GM12878 (cell line): ENCODE measurements at regions not wholly inside any gene's neighbourhood (a gene's known extent, or its start where the extent isn't known, plus 50 kb on each side); places are given as distances from the start of the nearest gene placed in this dataset.

Experiments
- ATAC-seq: fragments of 200-7000 bp; cut with Tn5 transposase; 3 replicates; pipeline ENCODE4 v1.9.1; 2020; ENCODE audit warnings: mild to moderate bottlenecking, moderate library complexity
- BruUV-seq: library from RNA; stranded (reverse); fragments of 400-500 nt; replicated peaks from 2 replicates; lab custom pipeline; 2021; lab: Mats Ljungman, UMichigan
- CTCF ChIA-PET: fragments of 300-600 bp; sonication (Branson Sonifier 250); formaldehyde crosslinking; extraction: SDS; loops from one replicate; lab custom pipeline; 2021; ENCODE audit warnings: inconsistent platforms; lab: Yijun Ruan, JAX
- POLR2A ChIA-PET: fragments of 350-600 bp; formaldehyde crosslinking; extraction: SDS; loops from one replicate; lab custom pipeline; 2021; ENCODE audit warnings: inconsistent platforms; lab: Charles Lee
- RAD21 ChIA-PET: fragments of 300-600 bp; sonication (Branson Sonifier 250); formaldehyde crosslinking; loops from one replicate; lab custom pipeline; 2023; ENCODE audit warnings: antibody characterized with exemption; ENCODE audit not compliant: unreplicated experiment; lab: Charles Lee
- SMC1A ChIA-PET: fragments of 300-600 bp; sonication (Branson Sonifier 250); formaldehyde crosslinking; loops from one replicate; lab custom pipeline; 2023; ENCODE audit not compliant: unreplicated experiment, uncharacterized antibody; lab: Charles Lee
- DNase-seq: peaks from one replicate; pipeline ENCODE4 v3.0.0-alpha.2; 2011; ENCODE audit warnings: low read depth, low spot score
- FAIRE-seq: peaks from 3 replicates; lab custom pipeline; 2011; peaks lifted over from hg19 to GRCh38; lab: Jason Lieb, UNC
- H2AFZ ChIP-seq: 2 replicates; pipeline ENCODE4 v1.6.0; 2011; ENCODE audit warnings: low read depth, low read length, control low read depth; ENCODE audit not compliant: control insufficient read depth
- H3K27ac ChIP-seq: 2 replicates; pipeline ENCODE4 v1.5.1; 2011; ENCODE audit warnings: control low read depth; ENCODE audit not compliant: control insufficient read depth, insufficient read depth
- H3K27me3 ChIP-seq, 2 experiments: replicated peaks in 1 of 2; 2 replicates each; pipeline versions ENCODE4 v1.6.0 to v1.6.1; 2011; ENCODE audit warnings: low read length in 1 of 2; ENCODE audit not compliant: control insufficient read depth in 2 of 2, insufficient read depth in 2 of 2
- H3K36me3 ChIP-seq, 2 experiments: 2 replicates each; pipeline ENCODE4 v1.5.1; 2011; ENCODE audit warnings: low read length in 1 of 2; ENCODE audit not compliant: control insufficient read depth in 2 of 2, insufficient read depth in 2 of 2
- H3K4me1 ChIP-seq: 2 replicates; pipeline ENCODE4 v1.6.1; 2011; ENCODE audit warnings: mild to moderate bottlenecking, low read length, moderate library complexity, mixed read lengths; ENCODE audit not compliant: control insufficient read depth, insufficient read depth
- H3K4me2 ChIP-seq: 2 replicates; pipeline ENCODE4 v1.6.0; 2011; ENCODE audit warnings: control low read depth; ENCODE audit not compliant: control insufficient read depth, insufficient read depth
- H3K4me3 ChIP-seq: fragments of 200-600 bp; sonication (generic); 2 replicates; pipeline ENCODE4 v1.5.1; 2016
- H3K79me2 ChIP-seq: 2 replicates; pipeline ENCODE4 v1.6.0; 2011; ENCODE audit warnings: low read length; ENCODE audit not compliant: control insufficient read depth, insufficient read depth
- H3K9ac ChIP-seq: 2 replicates; pipeline ENCODE4 v1.8.0; 2011; ENCODE audit warnings: low read length, control low read depth, mixed read lengths; ENCODE audit not compliant: control insufficient read depth, insufficient read depth
- H3K9me3 ChIP-seq: replicated peaks from 3 replicates; pipeline ENCODE4 v1.5.1; 2011; ENCODE audit warnings: mild to moderate bottlenecking, low read length; ENCODE audit not compliant: control insufficient read depth, insufficient read depth
- H4K20me1 ChIP-seq: 2 replicates; pipeline ENCODE4 v1.6.0; 2011; ENCODE audit not compliant: control insufficient read depth, insufficient read depth
- BACH1 ChIP-seq: fragments of 450-650 bp; IDR thresholded peaks from 2 replicates; pipeline ENCODE4 v1.6.1; 2017; ENCODE audit warnings: mild to moderate bottlenecking, borderline replicate concordance
- CBX3 ChIP-seq: fragments of 200-600 bp; sonication (generic); IDR thresholded peaks from 2 replicates; pipeline ENCODE4 v1.6.1; 2016; ENCODE audit warnings: low read depth, borderline replicate concordance
- CBX5 ChIP-seq: sonication (generic); IDR thresholded peaks from 2 replicates; pipeline ENCODE4 v1.6.1; 2016; ENCODE audit warnings: low read depth, moderate library complexity, mild to moderate bottlenecking, inconsistent platforms
- E2F4 ChIP-seq: IDR thresholded peaks from 2 replicates; pipeline ENCODE4 v1.6.1; 2012; ENCODE audit warnings: low read depth, low read length, improper control_type of control experiment
- EED ChIP-seq: sonication (generic); IDR thresholded peaks from 2 replicates; pipeline ENCODE4 v1.6.1; 2016; ENCODE audit warnings: antibody characterized with exemption, low read depth
- ELK1 ChIP-seq: IDR thresholded peaks from 2 replicates; pipeline ENCODE4 v1.6.1; 2012; ENCODE audit warnings: low read depth, low read length, improper control_type of control experiment
- HDAC2 ChIP-seq: fragments of 200-600 bp; sonication (generic); IDR thresholded peaks from 2 replicates; pipeline ENCODE4 v1.6.1; 2017
- LARP7 ChIP-seq: fragments of 450-650 bp; IDR thresholded peaks from 2 replicates; pipeline ENCODE4 v1.6.1; 2017; ENCODE audit warnings: mild to moderate bottlenecking
- MTA3 ChIP-seq: IDR thresholded peaks from 2 replicates; pipeline ENCODE4 v1.6.1; 2012; ENCODE audit warnings: low read length, inconsistent platforms, borderline replicate concordance
- NBN ChIP-seq: fragments of 450-650 bp; IDR thresholded peaks from 2 replicates; pipeline ENCODE4 v1.6.1; 2016
- NFYB ChIP-seq: IDR thresholded peaks from 2 replicates; pipeline ENCODE4 v1.6.1; 2011; ENCODE audit warnings: low read depth, mild to moderate bottlenecking, low read length, improper control_type of control experiment, moderate library complexity; ENCODE audit not compliant: insufficient read depth
- POU2F2 ChIP-seq: IDR thresholded peaks from 3 replicates; pipeline ENCODE4 v1.6.1; 2011; ENCODE audit warnings: low read depth, mild to moderate bottlenecking, low read length, borderline replicate concordance
- SIN3A ChIP-seq: IDR thresholded peaks from 2 replicates; pipeline ENCODE4 v1.6.1; 2012; ENCODE audit warnings: low read depth, low read length, improper control_type of control experiment
- SPI1 ChIP-seq: IDR thresholded peaks from 2 replicates; pipeline ENCODE4 v1.6.1; 2011; ENCODE audit warnings: low read depth, mild to moderate bottlenecking, low read length, moderate library complexity, borderline replicate concordance; ENCODE audit not compliant: insufficient read depth
- ZBTB4 ChIP-seq: fragments of 450-650 bp; formaldehyde crosslinking; IDR thresholded peaks from 2 replicates; pipeline ENCODE4 v1.4.0; 2022; ENCODE audit warnings: mild to moderate bottlenecking, moderate library complexity
- ZNF384 ChIP-seq: IDR thresholded peaks from 2 replicates; pipeline ENCODE4 v1.6.1; 2012; ENCODE audit warnings: low read depth, mild to moderate bottlenecking, low read length, improper control_type of control experiment, borderline replicate concordance
- WGBS: methylation state at CpG from one replicate; pipeline ENCODE4 v1.1.6; 2016; ENCODE audit warnings: low lambda C conversion rate; ENCODE audit not compliant: insufficient replicate concordance, insufficient coverage; ENCODE audit errors: missing lambda C conversion rate; 5-methylcytosine and 5-hydroxymethylcytosine counted together
- in situ Hi-C: fragments of 300-500 bp; cut with MboI; formaldehyde crosslinking; loops from 9 replicates; pipeline ENCODE4 v1.14.3; 2018; ENCODE audit warnings: mixed read lengths
- intact Hi-C: fragments of 100-400 bp; cut with micrococcal nuclease; formaldehyde crosslinking; loops from one replicate; pipeline ENCODE4 v1.14.2; 2022; ENCODE audit not compliant: unreplicated experiment

- Histone ChIP-seq H3K4me1 (no peaks in the 10 kb centered on the region), H3K27ac (no peak overlapping the region), H4K20me1 (no peaks in the 10 kb centered on the region), H2AFZ (no peak overlapping the region), H3K9ac (no peak overlapping the region), H3K4me2 (no peak overlapping the region), H3K79me2 (no peaks in the 10 kb centered on the region), H3K36me3 (no peaks in the 10 kb centered on the region), H3K27me3 (no peaks in the 10 kb centered on the region), H3K4me3 (no peak overlapping the region)
- no peak for ATAC-seq
- WGBS, result 14% methylated on average over 1 of the region's 1 CpG
- CTCF ChIA-PET, result no interaction called here
- POLR2A ChIA-PET, result no interaction called here
- in situ Hi-C loops, result no loop called here
- intact Hi-C loops, result no loop called here
- DNase-seq, result no peak
- TF ChIP-seq SPI1 (no peak), SIN3A (no peak), POU2F2 (no peak), MTA3 (no peak), CBX3 (no peak), NFYB (no peak), BACH1 (no peak), ZNF384 (no peak), NBN (no peak)
- TF ChIP-seq, all 136 proteins: peak for 0
- FAIRE-seq, result no peak
- SMC1A ChIA-PET, result no interaction called here
- no TSS peak for BruUV-seq
- RAD21 ChIA-PET, result interaction anchor here (1.1 kb wide), 1 partner anchor 11 kb away, joined by 3 read pairs; no protein-coding TSS in a partner anchor
- no peaks in the 10 kb centered on the region for H3K9me3 ChIP-seq
These were observed 362.0 kb downstream of the GPR37 start for GRCh38 chr7:124403587-124403986.

- SMC1A ChIA-PET, result no interaction called here
- FAIRE-seq, result no peak
- TF ChIP-seq ELK1 (no peak), CBX5 (no peak), E2F4 (no peak), ZBTB4 (CRISPR knock-in tag) (no peak), LARP7 (no peak), EED (no peak), HDAC2 (no peak)
These were observed 362.5 kb downstream of the GPR37 start for GRCh38 chr7:124403112-124403511.

More at GRCh38 chr7:124403112-124403511, 362.5 kb downstream of the GPR37 start:
- no peaks in the 10 kb centered on the region for H3K9me3 ChIP-seq
- in situ Hi-C loops, result no loop called here
- ChIA-PET POLR2A (no interaction called here), CTCF (no interaction called here), RAD21 (no interaction called here)
- no peak for ATAC-seq
- WGBS, result 0% methylated on average over 2 of the region's 2 CpGs
- H3K9ac ChIP-seq, result no peak overlapping the region
- intact Hi-C loops, result no loop called here
- H3K79me2 ChIP-seq, result no peaks in the 10 kb centered on the region
- BruUV-seq, result no TSS peak
- no peak for DNase-seq
- H3K4me1 ChIP-seq, result no peaks in the 10 kb centered on the region
- no peak overlapping the region for H3K4me2 ChIP-seq
- H3K27ac ChIP-seq, result no peak overlapping the region
- H3K4me3 ChIP-seq, result no peak overlapping the region
- H2AFZ ChIP-seq, result no peak overlapping the region
- H3K36me3 ChIP-seq, result no peaks in the 10 kb centered on the region
- H3K27me3 ChIP-seq, result no peaks in the 10 kb centered on the region
- H4K20me1 ChIP-seq, result no peaks in the 10 kb centered on the region
